ENCODE measurements at regions not wholly inside any gene's neighbourhood (a gene's known extent, or its start where the extent isn't known, plus 50 kb on each side); places are given as distances from the start of the nearest gene placed in this dataset.

- Histone ChIP-seq H3K27ac (ENCODE audit: low read depth in 2 of 2, low read length in 1 of 2) (no peak overlapping the region), H3K9me2 (no peaks in the 10 kb centered on the region), H3F3A (replicated peaks; ENCODE audit: insufficient read depth) (peaks cover 18% of the 10 kb centered on the region), H3K9me3 (no peaks in the 10 kb centered on the region), H3K4me1 (ENCODE audit: control insufficient read depth in 1 of 2, insufficient read depth in 2 of 2, low read depth in 1 of 2, low read length in 1 of 2) (peaks cover 5 to 30% of the 10 kb centered on the region in 2 experiments; a peak in 3 of 4 replicates), H3K27me3 (ENCODE audit: insufficient read depth) (no peaks in the 10 kb centered on the region), H2AFZ (ENCODE audit: low read depth) (no peak overlapping the region), H3K36me3 (replicated peaks in 1 of 2; ENCODE audit: control insufficient read depth in 1 of 2, insufficient read depth in 2 of 2, low read length in 1 of 2) (no peaks in the 10 kb centered on the region), H3K4me2 (no peak overlapping the region), H4K20me1 (ENCODE audit: insufficient read depth) (no peaks in the 10 kb centered on the region), H3K4me3 (ENCODE audit: low read depth in 2 of 2, low read length in 1 of 2) (no peak overlapping the region), H3K79me2 (ENCODE audit: insufficient read depth) (no peaks in the 10 kb centered on the region), H3K9ac (no peak overlapping the region)
- ChIA-PET POLR2A (no interaction called here), CTCF (no interaction called here)
- no peak for DNase-seq
- WGBS (ENCODE audit: low lambda C conversion rate) = over 99% methylated on average over 4 of the region's 4 CpGs
- no peak for TF ChIP-seq NFIC (IDR thresholded peaks at IDR 0.05; ENCODE audit: borderline replicate concordance)
- no peak for TF ChIP-seq CTCF (IDR thresholded peaks at IDR 0.05)
- no peak for TF ChIP-seq GATA2 (CRISPR knock-in tag; IDR thresholded peaks at IDR 0.05)
- no peak for TF ChIP-seq TEAD4 (IDR thresholded peaks at IDR 0.05; ENCODE audit: borderline replicate concordance, insufficient read depth)
- no peak for TF ChIP-seq PBX3 (IDR thresholded peaks at IDR 0.05)
- no peak for TF ChIP-seq JUND (IDR thresholded peaks at IDR 0.05)
- no peak for TF ChIP-seq NRF1 (IDR thresholded peaks at IDR 0.05; ENCODE audit: low read depth, low read length)
- no peak for TF ChIP-seq EP300 (IDR thresholded peaks at IDR 0.05; ENCODE audit: borderline replicate concordance in 1 of 2, low read depth in 1 of 2, low read length in 1 of 2)
- TF ChIP-seq POLR2AphosphoS5 (IDR thresholded peaks at IDR 0.05; ENCODE audit: low read depth, low read length) = no peak
- TF ChIP-seq CHD2 (IDR thresholded peaks at IDR 0.05; ENCODE audit: low read length, partially characterized antibody) = no peak
- TF ChIP-seq MAX (IDR thresholded peaks at IDR 0.05; ENCODE audit: low read depth) = no peak
- TF ChIP-seq RCOR1 (IDR thresholded peaks at IDR 0.05; ENCODE audit: low read length) = no peak
- TF ChIP-seq USF2 (IDR thresholded peaks at IDR 0.05; ENCODE audit: borderline replicate concordance, low read depth, low read length) = no peak
Measured at GRCh38 chr2:215752436-215752835, 260.9 kb downstream of the MREG start.

GRCh38 chr2:215751911-215752272 is 261.5 kb downstream of the MREG start:
- DNase-seq = no peak
- H2AFZ ChIP-seq (ENCODE audit: low read depth) = no peak overlapping the region
- no peaks in the 10 kb centered on the region for H3K79me2 ChIP-seq (ENCODE audit: insufficient read depth)
- ChIA-PET POLR2A (no interaction called here), CTCF (no interaction called here)
- peak overlapping the region in 1 of 2 experiments; percentile 81; a peak in 2 of 4 replicates for H3K27ac ChIP-seq (ENCODE audit: low read depth in 2 of 2, low read length in 1 of 2)
- WGBS (ENCODE audit: low lambda C conversion rate) = 79% methylated on average over 3 of the region's 3 CpGs
- H3K9me3 ChIP-seq = no peaks in the 10 kb centered on the region
- H3F3A ChIP-seq (replicated peaks; ENCODE audit: insufficient read depth) = peaks cover 18% of the 10 kb centered on the region
- H3K9ac ChIP-seq = no peak overlapping the region; the same call in 1 of the 2 replicates
- peaks cover 5 to 30% of the 10 kb centered on the region in 2 experiments; a peak in 3 of 4 replicates for H3K4me1 ChIP-seq (ENCODE audit: control insufficient read depth in 1 of 2, insufficient read depth in 2 of 2, low read depth in 1 of 2, low read length in 1 of 2)
- H3K9me2 ChIP-seq = no peaks in the 10 kb centered on the region
- TF ChIP-seq EZH2phosphoT487 (IDR thresholded peaks at IDR 0.05; ENCODE audit: borderline replicate concordance, low read depth) (no peak), PBX3 (IDR thresholded peaks at IDR 0.05) (peak; percentile 21; the same call in 1 of the 2 replicates), FOXJ3 (CRISPR knock-in tag; IDR thresholded peaks at IDR 0.05) (no peak)
- 0 out of 2 replicates have a peak overlapping the region, but pooled peaks have one; percentile 14 for H3K4me2 ChIP-seq
- no peak overlapping the region for H3K4me3 ChIP-seq (ENCODE audit: low read depth in 2 of 2, low read length in 1 of 2)
- H3K27me3 ChIP-seq (ENCODE audit: insufficient read depth) = no peaks in the 10 kb centered on the region
- no peaks in the 10 kb centered on the region for H3K36me3 ChIP-seq (replicated peaks in 1 of 2; ENCODE audit: control insufficient read depth in 1 of 2, insufficient read depth in 2 of 2, low read length in 1 of 2)
- H4K20me1 ChIP-seq (ENCODE audit: insufficient read depth) = no peaks in the 10 kb centered on the region

All from SK-N-SH (cell line).